GM18507 (cell line): ENCODE measurements at regions not wholly inside any gene's neighbourhood (a gene's known extent, or its start where the extent isn't known, plus 50 kb on each side); places are given as distances from the start of the nearest gene placed in this dataset.
"Not testable (repeated sequence)": the region's sequence is repeated elsewhere in the genome, so short reads cannot be mapped to it uniquely, and the experiment has no call there.

ENCODE experiments used
- DNase-seq: peaks from one replicate; pipeline ENCODE4 v3.0.0; 2011; ENCODE audit warnings: low read depth; ENCODE audit not compliant: insufficient read length; ENCODE audit errors: extremely low spot score
- FAIRE-seq: peaks from 2 replicates; lab custom pipeline; 2011; peaks lifted over from hg19 to GRCh38; lab: Jason Lieb, UNC

DNA sequence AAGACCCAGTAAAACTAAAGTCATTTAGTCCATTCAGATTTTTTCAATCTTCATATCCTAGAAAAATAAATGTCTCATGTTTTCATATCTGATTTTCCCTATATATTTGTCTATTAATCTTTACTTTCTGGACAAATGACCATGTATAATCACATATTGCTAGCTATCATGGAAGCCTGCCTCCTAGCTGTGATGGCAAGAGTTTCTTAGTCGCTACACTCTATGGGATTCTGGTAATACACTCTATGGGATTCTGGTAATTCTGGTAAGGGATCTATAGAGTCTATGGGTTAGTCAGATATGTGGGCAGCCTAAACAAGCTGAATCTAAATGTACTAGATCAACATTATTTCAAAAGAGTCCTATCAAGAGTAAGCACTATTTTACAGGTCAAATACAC is 198.7 kb upstream of the LHX8 start:
- DNase-seq = no peak
- FAIRE-seq = no peak

GRCh38 chr1:74937176-74937575 is 197.0 kb upstream of the LHX8 start:
- FAIRE-seq = no peak
- DNase-seq = no peak

- DNase-seq (no peak), FAIRE-seq (no peak)
Observed at GRCh38 chr1:74943046-74943445, 191.1 kb upstream of the LHX8 start.

DNA sequence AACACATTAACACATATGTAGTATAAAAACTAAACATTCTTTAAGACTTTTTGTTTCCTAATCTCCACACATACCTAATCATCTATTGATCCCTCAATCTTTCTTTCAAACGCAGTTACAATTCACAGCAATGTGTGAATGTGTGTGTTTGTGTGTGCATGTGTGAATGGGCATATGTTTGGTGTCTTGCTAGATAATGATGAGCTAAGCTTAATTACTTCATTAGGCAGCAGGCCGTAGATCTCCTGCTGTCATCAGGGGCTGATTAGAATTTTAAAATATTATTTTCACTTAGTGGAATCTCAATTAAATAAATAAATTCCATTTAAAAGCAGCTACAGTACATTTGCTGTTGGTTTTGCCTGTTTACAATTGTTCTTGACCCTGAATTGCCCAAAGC is 187.8 kb upstream of the LHX8 start:
- no peak for FAIRE-seq
- DNase-seq = no peak

DNA sequence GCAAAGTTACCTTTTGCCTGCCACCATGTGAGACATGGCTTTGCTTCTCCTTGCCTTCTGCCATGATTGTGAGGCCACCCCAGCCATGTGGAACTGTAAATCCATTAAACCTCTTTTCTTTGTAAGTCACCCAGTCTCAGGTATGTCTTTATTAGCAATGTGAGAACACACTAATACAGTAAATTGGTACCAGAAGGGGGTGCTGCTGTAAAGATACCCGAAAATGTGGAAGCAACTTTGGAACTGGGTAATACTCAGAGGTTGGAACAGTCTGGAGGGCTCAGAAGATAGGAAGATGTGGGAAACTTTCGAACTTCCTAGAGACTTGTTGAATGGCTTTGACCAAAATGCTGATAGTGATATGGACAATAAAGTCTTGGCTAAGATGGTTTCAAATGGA is 184.8 kb upstream of the LHX8 start:
- not testable (repeated sequence) for DNase-seq, FAIRE-seq

GRCh38 chr1:74951981-74952380 is 182.2 kb upstream of the LHX8 start:
- DNase-seq, FAIRE-seq: not testable (repeated sequence)

DNA sequence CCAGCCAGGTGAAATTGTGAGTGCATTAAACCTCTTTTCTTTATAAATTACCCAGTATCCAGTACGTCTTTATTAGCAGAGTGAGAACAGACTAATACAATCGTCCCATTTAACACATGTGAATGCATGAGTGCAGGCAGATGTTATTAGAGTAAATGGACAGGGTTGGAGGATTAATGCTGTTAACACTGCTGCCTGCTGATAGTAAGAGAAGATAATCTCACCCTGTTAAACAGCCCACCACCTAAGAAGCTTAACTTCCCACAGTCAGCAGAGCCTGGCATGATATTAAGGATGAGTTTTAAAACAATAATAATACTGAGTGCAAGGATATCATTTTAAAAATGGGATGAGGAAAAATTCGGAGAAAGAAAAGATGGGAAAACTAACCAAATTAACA is 181.4 kb upstream of the LHX8 start:
- FAIRE-seq (no peak), DNase-seq (no peak)

GRCh38 chr1:74953622-74954021 is 180.6 kb upstream of the LHX8 start:
- no peak for DNase-seq
- FAIRE-seq = no peak

DNA sequence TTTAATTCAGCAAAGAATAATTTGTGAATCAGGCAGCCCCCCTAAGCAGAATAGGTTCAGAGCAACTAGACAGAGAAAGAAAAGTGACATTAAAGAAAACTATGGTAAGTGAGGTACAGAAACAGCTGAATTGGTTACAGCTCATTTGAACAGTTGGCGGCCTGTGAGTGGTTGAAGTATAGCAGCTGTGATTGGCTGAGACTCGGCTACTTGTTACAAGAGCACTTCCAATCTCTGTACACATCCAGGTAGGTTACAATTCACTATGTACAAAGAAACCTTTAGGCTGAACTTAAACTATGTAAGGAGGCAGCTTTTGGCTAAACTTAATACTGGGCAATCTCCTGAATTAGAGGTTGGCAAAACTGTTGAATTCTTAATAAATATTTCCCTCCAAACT is 171.1 kb upstream of the LHX8 start:
- DNase-seq = no peak
- FAIRE-seq = no peak

DNA sequence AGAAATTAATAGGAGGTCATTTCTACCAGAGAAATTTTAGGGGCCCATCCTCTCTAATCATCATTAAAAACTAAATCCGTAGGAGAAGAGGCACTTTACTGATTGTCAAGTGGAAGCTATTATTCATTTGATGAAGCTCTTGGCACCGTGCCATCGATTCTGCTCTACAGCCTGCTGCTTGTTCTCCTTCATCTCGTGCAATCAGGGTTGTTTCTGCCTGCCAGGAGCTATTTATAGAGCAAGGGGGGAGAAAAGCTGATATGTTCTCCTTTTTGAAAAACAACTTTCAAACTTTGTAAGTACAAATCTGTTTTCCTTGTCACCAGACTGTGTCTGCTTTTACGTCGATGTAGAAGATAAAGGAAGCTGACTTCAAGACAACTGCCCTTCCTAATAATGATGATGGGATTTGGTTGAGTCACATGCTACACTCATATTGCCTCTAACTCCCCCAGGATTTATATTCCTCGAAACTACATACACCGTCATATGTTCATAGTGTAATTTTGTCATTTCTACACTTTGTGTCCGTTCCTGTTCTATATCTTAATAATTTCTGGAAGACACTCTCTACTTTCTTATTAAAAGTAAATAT is 169.6 kb upstream of the LHX8 start:
- no peak for FAIRE-seq
- no peak for DNase-seq

DNA sequence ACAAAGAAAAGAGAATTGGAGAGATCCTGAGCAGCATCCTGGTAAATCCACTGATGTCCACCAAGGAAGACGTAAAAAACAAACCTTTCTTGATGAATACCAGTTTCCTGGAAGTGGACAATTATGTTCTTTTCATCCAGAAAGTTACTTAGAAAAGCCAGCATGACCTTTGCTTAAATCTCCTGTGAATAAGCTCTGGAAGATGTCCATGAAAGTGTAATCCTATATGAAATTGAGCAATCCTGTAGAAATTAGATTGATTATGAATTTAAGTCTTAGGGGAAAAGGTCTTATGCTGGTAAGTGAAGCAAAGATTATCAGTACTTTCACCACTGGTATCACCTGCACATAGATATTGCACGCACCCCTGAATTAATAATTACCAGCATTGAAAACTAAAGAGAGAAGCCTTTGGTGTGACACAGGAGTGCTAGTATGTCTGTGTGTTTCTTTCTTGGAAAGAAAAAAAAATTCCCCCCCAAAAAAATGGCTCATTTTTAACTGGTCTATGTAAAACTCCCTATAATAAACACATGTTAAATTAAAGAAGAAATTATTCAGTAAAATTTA is 164.5 kb upstream of the LHX8 start:
- DNase-seq = no peak
- FAIRE-seq = no peak

GRCh38 chr1:74971982-74972381 is 162.2 kb upstream of the LHX8 start:
- DNase-seq (no peak), FAIRE-seq (no peak)

- FAIRE-seq (no peak), DNase-seq (no peak)
Observed at GRCh38 chr1:74976491-74976890, 157.7 kb upstream of the LHX8 start.

DNA sequence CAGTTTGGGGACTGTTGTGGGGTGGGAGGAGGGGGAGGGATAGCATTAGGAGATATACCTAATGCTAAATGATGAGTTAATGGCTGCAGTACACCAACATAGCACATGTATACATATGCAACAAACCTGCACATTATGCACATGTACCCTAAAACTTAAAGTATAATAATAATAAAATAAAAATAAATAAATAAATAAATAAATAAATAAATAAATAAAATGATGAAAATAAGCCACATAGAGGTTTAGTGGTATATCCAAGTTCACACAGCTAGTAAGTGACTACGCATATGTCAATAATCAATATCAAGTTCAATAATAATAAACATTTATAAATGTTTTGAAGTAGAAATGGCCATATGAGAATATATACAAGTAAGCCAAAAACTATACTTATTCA is 141.7 kb upstream of the LHX8 start:
- not testable (repeated sequence) for FAIRE-seq, DNase-seq

DNA sequence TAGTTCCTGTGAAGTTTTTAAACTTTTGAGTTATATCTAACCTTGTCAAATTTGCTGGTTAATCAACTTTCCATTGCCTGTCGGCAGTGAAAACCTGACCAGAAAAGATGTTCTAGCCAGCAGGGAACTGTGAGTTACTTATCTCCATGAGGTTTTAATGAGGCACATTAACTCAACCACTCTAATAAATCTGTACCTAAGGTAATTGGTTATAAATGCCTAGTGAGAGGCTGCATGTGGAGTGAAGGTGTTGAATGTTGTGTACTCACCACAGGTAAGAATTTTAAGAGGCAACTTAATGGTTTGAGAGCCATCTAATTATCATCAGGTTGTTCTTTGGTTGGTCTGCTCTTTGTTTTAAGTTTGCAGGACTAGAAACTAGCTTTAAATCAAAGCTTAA is 138.4 kb upstream of the LHX8 start:
- DNase-seq (no peak), FAIRE-seq (no peak)

- DNase-seq (no peak), FAIRE-seq (no peak)
Observed at GRCh38 chr1:75010547-75010946, 123.6 kb upstream of the LHX8 start.

DNA sequence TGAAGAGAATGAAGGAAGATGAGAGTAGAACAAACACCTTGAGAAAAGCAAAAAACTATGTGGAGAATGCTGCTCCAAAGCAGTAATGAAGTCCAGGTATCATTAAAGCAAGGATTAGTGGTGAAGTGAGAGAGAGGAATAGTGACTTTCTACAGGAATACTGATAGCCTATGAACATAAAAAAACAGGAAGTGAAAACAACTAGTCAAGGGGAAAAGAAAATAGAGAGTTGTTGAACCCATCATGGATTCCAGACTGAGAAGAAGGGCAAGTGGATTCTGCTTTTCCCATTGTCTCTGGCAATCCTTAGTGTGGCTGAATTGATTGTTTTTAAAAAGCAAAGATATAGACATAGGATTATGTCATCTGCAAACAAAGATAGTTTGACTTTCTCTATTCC is 119.9 kb upstream of the LHX8 start:
- no peak for DNase-seq
- FAIRE-seq = no peak

GRCh38 chr1:75023005-75023404 is 111.2 kb upstream of the LHX8 start:
- FAIRE-seq = no peak
- DNase-seq = no peak

GRCh38 chr1:75034376-75034775 is 99.8 kb upstream of the LHX8 start:
- FAIRE-seq (no peak), DNase-seq (no peak)

- FAIRE-seq = no peak
- DNase-seq = no peak
Observed at GRCh38 chr1:75035536-75035935, 98.7 kb upstream of the LHX8 start.

GRCh38 chr1:75053207-75053606 is 81.0 kb upstream of the LHX8 start:
- DNase-seq = no peak

GRCh38 chr1:75058424-75058823 is 75.8 kb upstream of the LHX8 start:
- DNase-seq (no peak), FAIRE-seq (no peak)

More at GRCh38 chr1:75053207-75053606, 81.0 kb upstream of the LHX8 start:
- FAIRE-seq = no peak
